Stimulated activated effector memory CD8-positive, alpha-beta T cell treated with anti-CD3 and anti-CD28 coated beads, Interleukin-12 subunit alpha, Interleukin-12 subunit beta, amount 100 ng/mL, for 72 hours (primary cell): ENCODE measurements at regions not wholly inside any gene's neighbourhood (a gene's known extent, or its start where the extent isn't known, plus 50 kb on each side); places are given as distances from the start of the nearest gene placed in this dataset.

Experiments used
- ATAC-seq: fragments of 150-1000 bp; cut with Tn5 transposase; 2 replicates; pipeline ENCODE4 v1.10.0; 2021
- DNase-seq, 2 donors: peaks; one replicate each; pipeline ENCODE4 v3.0.0; 2021 to 2022; ENCODE audit warnings: low spot score in 2 of 2
- H3K27ac Mint-ChIP-seq: one replicate; pipeline ENCODE4 v1.8.0; 2022; ENCODE audit warnings: mild to moderate bottlenecking, mixed read lengths
- H3K36me3 Mint-ChIP-seq: one replicate; pipeline ENCODE4 v1.8.0; 2022; ENCODE audit warnings: mild to moderate bottlenecking, mixed read lengths
- H3K4me1 Mint-ChIP-seq: one replicate; pipeline ENCODE4 v1.8.0; 2022; ENCODE audit warnings: mixed read lengths
- H3K4me3 Mint-ChIP-seq: one replicate; pipeline ENCODE4 v1.8.0; 2022; ENCODE audit warnings: mild to moderate bottlenecking, mixed read lengths
- H3K9me3 Mint-ChIP-seq: one replicate; pipeline ENCODE4 v1.8.0; 2022; ENCODE audit warnings: mixed read lengths

GRCh38 chr4:184575306-184575705 lies 73.9 kb downstream of the CASP3 start:
- no peaks in the 10 kb centered on the region for H3K36me3 Mint-ChIP-seq
- H3K27ac Mint-ChIP-seq = peak overlapping the region; percentile 23
- ATAC-seq (no peak), DNase-seq (no peak)
- peak overlapping the region; percentile 1 for H3K4me3 Mint-ChIP-seq
- peaks cover 18% of the 10 kb centered on the region for H3K4me1 Mint-ChIP-seq
- H3K9me3 Mint-ChIP-seq = no peaks in the 10 kb centered on the region

- no peaks in the 10 kb centered on the region for H3K9me3 Mint-ChIP-seq
- H3K4me1 Mint-ChIP-seq = peaks cover 18% of the 10 kb centered on the region
- H3K27ac Mint-ChIP-seq = peak overlapping the region; percentile 23
- peak overlapping the region; percentile 1 for H3K4me3 Mint-ChIP-seq
- no peaks in the 10 kb centered on the region for H3K36me3 Mint-ChIP-seq
- ATAC-seq = peak; percentile 55
- DNase-seq = no peak
Observed at GRCh38 chr4:184574861-184575260, 74.4 kb downstream of the CASP3 start.

- Mint-ChIP-seq H3K4me3 (peak overlapping the region; percentile 22), H3K36me3 (no peaks in the 10 kb centered on the region)
Observed at GRCh38 chr4:184573701-184574100, 75.5 kb downstream of the CASP3 start.

GRCh38 chr4:184568770-184569169 lies 80.5 kb downstream of the CASP3 start:
- DNase-seq (no peak), ATAC-seq (no peak)
- Mint-ChIP-seq H3K4me3 (no peak overlapping the region), H3K27ac (no peak overlapping the region), H3K36me3 (no peaks in the 10 kb centered on the region), H3K9me3 (no peaks in the 10 kb centered on the region), H3K4me1 (peaks cover 3% of the 10 kb centered on the region)

More at GRCh38 chr4:184573701-184574100, 75.5 kb downstream of the CASP3 start:
- Mint-ChIP-seq H3K27ac (peak overlapping the region; percentile 13), H3K9me3 (no peaks in the 10 kb centered on the region), H3K4me1 (peaks cover 18% of the 10 kb centered on the region)
- DNase-seq (no peak), ATAC-seq (peak; percentile 64)

GRCh38 chr4:184563621-184564020 lies 85.6 kb downstream of the CASP3 start:
- Mint-ChIP-seq H3K36me3 (no peaks in the 10 kb centered on the region), H3K27ac (no peak overlapping the region), H3K4me1 (peaks cover 12% of the 10 kb centered on the region), H3K4me3 (no peak overlapping the region), H3K9me3 (peaks cover 2% of the 10 kb centered on the region)
- ATAC-seq (no peak), DNase-seq (no peak)

- Mint-ChIP-seq H3K27ac (no peak overlapping the region), H3K4me1 (peaks cover 12% of the 10 kb centered on the region), H3K9me3 (peaks cover 2% of the 10 kb centered on the region), H3K4me3 (no peak overlapping the region), H3K36me3 (no peaks in the 10 kb centered on the region)
- ATAC-seq (no peak), DNase-seq (no peak)
Observed at GRCh38 chr4:184558996-184559395, 84.6 kb upstream of the IRF2 start.

- peaks cover 1% of the 10 kb centered on the region for H3K4me1 Mint-ChIP-seq
- no peak for DNase-seq
- ATAC-seq = no peak
Observed at GRCh38 chr4:184553891-184554290, 79.5 kb upstream of the IRF2 start.

GRCh38 chr4:184550476-184550875 lies 76.1 kb upstream of the IRF2 start:
- DNase-seq (no peak), ATAC-seq (no peak)
- Mint-ChIP-seq H3K27ac (no peak overlapping the region), H3K4me1 (no peaks in the 10 kb centered on the region), H3K36me3 (no peaks in the 10 kb centered on the region), H3K4me3 (no peak overlapping the region), H3K9me3 (no peaks in the 10 kb centered on the region)

More at GRCh38 chr4:184553891-184554290, 79.5 kb upstream of the IRF2 start:
- H3K9me3 Mint-ChIP-seq = no peaks in the 10 kb centered on the region
- no peak overlapping the region for H3K27ac Mint-ChIP-seq
- no peak overlapping the region for H3K4me3 Mint-ChIP-seq
- no peaks in the 10 kb centered on the region for H3K36me3 Mint-ChIP-seq

- ATAC-seq (no peak), DNase-seq (no peak)
- H3K4me1 Mint-ChIP-seq = no peaks in the 10 kb centered on the region
- H3K36me3 Mint-ChIP-seq = no peaks in the 10 kb centered on the region
- no peaks in the 10 kb centered on the region for H3K9me3 Mint-ChIP-seq
- H3K27ac Mint-ChIP-seq = no peak overlapping the region
- H3K4me3 Mint-ChIP-seq = peak overlapping the region; percentile 13
Observed at GRCh38 chr4:184548648-184549341, 74.4 kb upstream of the IRF2 start.

GRCh38 chr4:184548316-184548647 lies 73.9 kb upstream of the IRF2 start:
- DNase-seq (no peak), ATAC-seq (no peak)
- H3K36me3 Mint-ChIP-seq = no peaks in the 10 kb centered on the region
- H3K27ac Mint-ChIP-seq = no peak overlapping the region
- H3K4me3 Mint-ChIP-seq = no peak overlapping the region
- no peaks in the 10 kb centered on the region for H3K9me3 Mint-ChIP-seq
- no peaks in the 10 kb centered on the region for H3K4me1 Mint-ChIP-seq

- H3K4me1 Mint-ChIP-seq = no peaks in the 10 kb centered on the region
- H3K36me3 Mint-ChIP-seq = no peaks in the 10 kb centered on the region
- no peaks in the 10 kb centered on the region for H3K9me3 Mint-ChIP-seq
- DNase-seq (no peak), ATAC-seq (no peak)
- H3K27ac Mint-ChIP-seq = no peak overlapping the region
- no peak overlapping the region for H3K4me3 Mint-ChIP-seq
Observed at GRCh38 chr4:184544788-184545409, 70.5 kb upstream of the IRF2 start.

- Mint-ChIP-seq H3K4me1 (peaks cover 11% of the 10 kb centered on the region), H3K4me3 (no peak overlapping the region)
- no peak for ATAC-seq
Observed at GRCh38 chr4:184541907-184542306, 67.6 kb upstream of the IRF2 start.

GRCh38 chr4:184540307-184540706 lies 66.0 kb upstream of the IRF2 start:
- no peak for ATAC-seq
- DNase-seq = no peak
- Mint-ChIP-seq H3K9me3 (no peaks in the 10 kb centered on the region), H3K27ac (no peak overlapping the region), H3K4me1 (peaks cover 27% of the 10 kb centered on the region), H3K36me3 (peaks cover 10% of the 10 kb centered on the region), H3K4me3 (no peak overlapping the region)

More at GRCh38 chr4:184541907-184542306, 67.6 kb upstream of the IRF2 start:
- Mint-ChIP-seq H3K36me3 (peaks cover 10% of the 10 kb centered on the region), H3K27ac (no peak overlapping the region), H3K9me3 (no peaks in the 10 kb centered on the region)
- no peak for DNase-seq

- Mint-ChIP-seq H3K27ac (peak overlapping the region; percentile 97), H3K4me1 (peaks cover 46% of the 10 kb centered on the region), H3K9me3 (no peaks in the 10 kb centered on the region), H3K36me3 (peaks cover 10% of the 10 kb centered on the region), H3K4me3 (peak overlapping the region; percentile 90)
- ATAC-seq (peak; percentile 75), DNase-seq (peak; percentile 26 to 80)
Observed at GRCh38 chr4:184538023-184538599, 63.8 kb upstream of the IRF2 start.

- Mint-ChIP-seq H3K9me3 (no peaks in the 10 kb centered on the region), H3K4me3 (peak overlapping the region; percentile 90), H3K27ac (peak overlapping the region; percentile 97), H3K4me1 (peaks cover 48% of the 10 kb centered on the region), H3K36me3 (peaks cover 10% of the 10 kb centered on the region)
- ATAC-seq (peak; percentile 84), DNase-seq (peak; percentile 90 to 98)
Observed at GRCh38 chr4:184537269-184538022, 63.1 kb upstream of the IRF2 start.
